WTC11 (cell line): ENCODE measurements at regions not wholly inside any gene's neighbourhood (a gene's known extent, or its start where the extent isn't known, plus 50 kb on each side); places are given as distances from the start of the nearest gene placed in this dataset.

Source experiments
- CTCF ChIP-seq: fragments of 200-600 bp; IDR thresholded peaks from 2 replicates; pipeline ENCODE4 v1.8.0; 2022; ENCODE audit warnings: antibody characterized with exemption
- ELF4 ChIP-seq: sonication (generic); formaldehyde crosslinking; IDR thresholded peaks from 2 replicates; pipeline ENCODE4 v1.8.1; 2022; ENCODE audit warnings: low read depth, mild to moderate bottlenecking, moderate library complexity, missing genetic modification reagents
- FOXP4 ChIP-seq: sonication (generic); formaldehyde crosslinking; IDR thresholded peaks from 2 replicates; pipeline ENCODE4 v1.8.0; 2022; ENCODE audit warnings: mild to moderate bottlenecking, missing genetic modification reagents
- NFE2L1 ChIP-seq: sonication (generic); formaldehyde crosslinking; IDR thresholded peaks from 2 replicates; pipeline ENCODE4 v1.8.1; 2023; ENCODE audit warnings: missing genetic modification reagents
- SP1 ChIP-seq: sonication (generic); formaldehyde crosslinking; conservative IDR thresholded peaks from 2 replicates; pipeline ENCODE4 v1.8.1; 2022; ENCODE audit warnings: missing genetic modification reagents

GRCh38 chr11:110026858-110027626, 66.2 kb upstream of the ZC3H12C start:
- TF ChIP-seq CTCF (no peak), SP1 (no peak), NFE2L1 (CRISPR knock-in tag) (no peak), FOXP4 (CRISPR knock-in tag) (no peak), ELF4 (no peak)
